ENCODE measurements at regions not wholly inside any gene's neighbourhood (a gene's known extent, or its start where the extent isn't known, plus 50 kb on each side); places are given as distances from the start of the nearest gene placed in this dataset.

DNA sequence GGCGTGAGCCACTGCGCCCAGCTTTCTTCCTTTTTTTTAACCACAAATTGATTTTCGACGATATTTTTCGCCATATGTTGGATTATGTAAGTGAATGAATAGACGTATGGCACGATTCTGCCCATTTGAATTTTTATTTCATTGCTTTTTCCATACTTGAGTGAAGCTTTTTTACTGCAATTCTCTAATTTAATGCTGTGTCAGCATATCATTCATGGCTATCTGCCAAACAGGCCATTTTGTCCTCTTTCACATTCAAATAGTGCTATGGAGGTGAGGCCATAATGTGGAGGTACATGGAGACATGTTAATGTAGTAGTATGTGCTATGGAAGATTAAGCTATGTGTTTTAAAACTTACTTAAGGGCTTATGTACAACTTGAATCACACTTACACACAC is 152.1 kb upstream of the TUSC1 start:
- TF ChIP-seq, protein P1, sequence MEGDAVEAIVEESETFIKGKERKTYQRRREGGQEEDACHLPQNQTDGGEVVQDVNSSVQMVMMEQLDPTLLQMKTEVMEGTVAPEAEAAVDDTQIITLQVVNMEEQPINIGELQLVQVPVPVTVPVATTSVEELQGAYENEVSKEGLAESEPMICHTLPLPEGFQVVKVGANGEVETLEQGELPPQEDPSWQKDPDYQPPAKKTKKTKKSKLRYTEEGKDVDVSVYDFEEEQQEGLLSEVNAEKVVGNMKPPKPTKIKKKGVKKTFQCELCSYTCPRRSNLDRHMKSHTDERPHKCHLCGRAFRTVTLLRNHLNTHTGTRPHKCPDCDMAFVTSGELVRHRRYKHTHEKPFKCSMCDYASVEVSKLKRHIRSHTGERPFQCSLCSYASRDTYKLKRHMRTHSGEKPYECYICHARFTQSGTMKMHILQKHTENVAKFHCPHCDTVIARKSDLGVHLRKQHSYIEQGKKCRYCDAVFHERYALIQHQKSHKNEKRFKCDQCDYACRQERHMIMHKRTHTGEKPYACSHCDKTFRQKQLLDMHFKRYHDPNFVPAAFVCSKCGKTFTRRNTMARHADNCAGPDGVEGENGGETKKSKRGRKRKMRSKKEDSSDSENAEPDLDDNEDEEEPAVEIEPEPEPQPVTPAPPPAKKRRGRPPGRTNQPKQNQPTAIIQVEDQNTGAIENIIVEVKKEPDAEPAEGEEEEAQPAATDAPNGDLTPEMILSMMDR (conservative IDR thresholded peaks at IDR 0.05; ENCODE audit: low read depth, low read length) = no peak
- TF ChIP-seq EZH2 (IDR thresholded peaks at IDR 0.05; ENCODE audit: borderline replicate concordance, low read depth, low read length, poor library complexity, severe bottlenecking) = no peak

Data from A673 (cell line).